K562 (cell line): ENCODE measurements at regions not wholly inside any gene's neighbourhood (a gene's known extent, or its start where the extent isn't known, plus 50 kb on each side); places are given as distances from the start of the nearest gene placed in this dataset.

Experiments
- ATAC-seq: fragments of 200-7000 bp; cut with Tn5 transposase; 3 replicates; pipeline ENCODE4 v1.9.1; 2020; ENCODE audit warnings: moderate library complexity
- BruUV-seq: library from RNA; stranded (reverse); fragments of 400-500 nt; replicated peaks from 2 replicates; lab custom pipeline; 2021; lab: Mats Ljungman, UMichigan
- CTCF ChIA-PET: fragments of 300-600 bp; formaldehyde crosslinking; extraction: SDS; loops from one replicate; lab custom pipeline; 2021; ENCODE audit warnings: low intra/inter-chr PET ratio; lab: Yijun Ruan, JAX
- POLR2A ChIA-PET: fragments of 300-600, 350-650 bp; sonication (Branson Sonifier 250); formaldehyde crosslinking; extraction: SDS; loops from one replicate; lab custom pipeline; 2021; ENCODE audit warnings: antibody characterized with exemption, inconsistent platforms; lab: Yijun Ruan, JAX
- DNase-seq, 4 experiments: peaks; one replicate each; pipeline versions ENCODE4 v3.0.0 to v3.0.0-alpha.2; 2011 to 2018; ENCODE audit warnings: low spot score in 3 of 4, mixed read lengths in 3 of 4; ENCODE audit errors: extremely low read depth in 1 of 4
- FAIRE-seq: peaks from 2 replicates; lab custom pipeline; 2011; peaks lifted over from hg19 to GRCh38; lab: Jason Lieb, UNC
- H2AFZ ChIP-seq: 2 replicates; pipeline ENCODE4 v1.6.0; 2011; ENCODE audit warnings: low read depth, low read length, control low read depth, inconsistent platforms
- H3K27ac ChIP-seq: fragments of 200-600 bp; 3 replicates; pipeline ENCODE4 v1.8.0; 2011; ENCODE audit warnings: low read depth, mild to moderate bottlenecking, control low read depth, inconsistent platforms, low read length, moderate library complexity, mixed read lengths; ENCODE audit errors: extremely low read depth
- H3K27me3 ChIP-seq, 2 experiments: fragments of 300-600 bp in 1 of 2; 2 replicates in 1 of 2; 3 replicates in 1 of 2; pipeline versions ENCODE4 v1.6.0 to v1.8.0; 2011; ENCODE audit warnings: inconsistent platforms in 2 of 2, low read length in 2 of 2, mild to moderate bottlenecking in 1 of 2, mixed read lengths in 1 of 2, moderate library complexity in 1 of 2; ENCODE audit not compliant: control insufficient read depth in 2 of 2, insufficient read depth in 2 of 2
- H3K36me3 ChIP-seq: fragments of 300-600 bp; 3 replicates; pipeline ENCODE4 v1.8.0; 2011; ENCODE audit warnings: mild to moderate bottlenecking, low read length, inconsistent platforms; ENCODE audit not compliant: control insufficient read depth, insufficient read depth
- H3K4me1 ChIP-seq, 2 experiments: fragments of 200-600 bp in 1 of 2; replicated peaks in 1 of 2; 2 replicates in 1 of 2; 3 replicates in 1 of 2; pipeline versions ENCODE4 v1.5.1 to v1.8.0; 2011; ENCODE audit warnings: inconsistent platforms in 2 of 2, low read length in 2 of 2, mild to moderate bottlenecking in 1 of 2, mixed read lengths in 1 of 2, moderate library complexity in 1 of 2; ENCODE audit not compliant: control insufficient read depth in 2 of 2, insufficient read depth in 2 of 2
- H3K4me2 ChIP-seq: 2 replicates; pipeline ENCODE4 v1.6.1; 2011; ENCODE audit warnings: low read length, control low read depth, inconsistent platforms, mixed read lengths; ENCODE audit not compliant: insufficient read depth
- H3K4me3 ChIP-seq: fragments of 200-600 bp; sonication (generic), shearing (Covaris generic); 2 replicates; pipeline ENCODE4 v1.5.1; 2016; ENCODE audit warnings: control low read depth, inconsistent platforms
- H3K79me2 ChIP-seq: fragments of 200-600 bp; 3 replicates; pipeline ENCODE4 v1.8.0; 2011; ENCODE audit warnings: low read length, inconsistent platforms; ENCODE audit not compliant: control insufficient read depth, insufficient read depth
- H3K9ac ChIP-seq, 2 experiments: 2 replicates each; pipeline versions ENCODE4 v1.6.0 to v1.6.1; 2011; ENCODE audit warnings: low read depth in 2 of 2, low read length in 2 of 2, control low read depth in 1 of 2, inconsistent platforms in 1 of 2, mild to moderate bottlenecking in 1 of 2, mixed read lengths in 1 of 2; ENCODE audit not compliant: insufficient read depth in 1 of 2
- H3K9me1 ChIP-seq: one replicate; pipeline ENCODE4 v1.6.0; 2011; ENCODE audit warnings: inconsistent platforms, mild to moderate bottlenecking, low read length, moderate library complexity; ENCODE audit not compliant: control insufficient read depth, insufficient read depth
- H3K9me3 ChIP-seq: replicated peaks from 2 replicates; pipeline ENCODE4 v1.5.1; 2011; ENCODE audit warnings: low read depth, low read length, inconsistent platforms; ENCODE audit not compliant: control insufficient read depth, insufficient read depth
- H4K20me1 ChIP-seq: replicated peaks from 2 replicates; pipeline ENCODE4 v1.6.1; 2011; ENCODE audit warnings: low read length, inconsistent platforms, mixed read lengths; ENCODE audit not compliant: control insufficient read depth, insufficient read depth
- GABPB2 ChIP-seq: fragments of 250-450 bp; sonication (Bioruptor Pico); conservative IDR thresholded peaks from 2 replicates; pipeline ENCODE4 v1.5.1; 2021; ENCODE audit warnings: mild to moderate bottlenecking
- GTF2A2 ChIP-seq: IDR thresholded peaks from 2 replicates; pipeline ENCODE4 v1.6.1; 2016; ENCODE audit warnings: mild to moderate bottlenecking, missing genetic modification characterization, missing compliant biosample characterization
- HLTF ChIP-seq: fragments of 450-650 bp; IDR thresholded peaks from 2 replicates; pipeline ENCODE4 v1.6.1; 2016
- HMG20A ChIP-seq: fragments of 450-650 bp; formaldehyde crosslinking; conservative IDR thresholded peaks from 2 replicates; pipeline ENCODE4 v1.4.0; 2020; ENCODE audit warnings: mild to moderate bottlenecking, mixed read lengths
- KAT2B ChIP-seq: IDR thresholded peaks from one replicate; pipeline ENCODE4 v1.6.1; 2012; ENCODE audit warnings: low read depth, mild to moderate bottlenecking, control low read depth, inconsistent platforms, low read length, moderate library complexity
- PHF21A ChIP-seq: fragments of 450-650 bp; IDR thresholded peaks from 2 replicates; pipeline ENCODE4 v1.6.1; 2017; ENCODE audit warnings: low read depth, borderline replicate concordance
- PHF8 ChIP-seq: fragments of 200-600 bp; sonication (generic); IDR thresholded peaks from 2 replicates; pipeline ENCODE4 v1.6.1; 2012; ENCODE audit warnings: mixed run types, mild to moderate bottlenecking, inconsistent platforms, low read length, moderate library complexity, borderline replicate concordance
- SAP30 ChIP-seq: fragments of 200-600 bp; sonication (generic); IDR thresholded peaks from 2 replicates; pipeline ENCODE4 v1.6.1; 2012; ENCODE audit warnings: borderline replicate concordance, low read depth, mild to moderate bottlenecking, moderate library complexity, low read length, control low read depth, inconsistent platforms; ENCODE audit not compliant: insufficient read depth, poor library complexity, severe bottlenecking
- SRSF9 ChIP-seq: fragments of 200-400 bp; formaldehyde crosslinking; IDR thresholded peaks from 2 replicates; pipeline ENCODE4 v1.6.1; 2017; ENCODE audit warnings: low read depth, low read length, borderline replicate concordance
- STAT5B ChIP-seq: fragments of 250-450 bp; sonication (Bioruptor Pico); IDR thresholded peaks from 2 replicates; pipeline ENCODE4 v1.8.0; 2021; ENCODE audit warnings: mild to moderate bottlenecking, inconsistent platforms
- TAF15 ChIP-seq: fragments of 200-400 bp; formaldehyde crosslinking; IDR thresholded peaks from 2 replicates; pipeline ENCODE4 v1.6.1; 2017; ENCODE audit warnings: mild to moderate bottlenecking, low read depth, low read length, moderate library complexity
- WHSC1 ChIP-seq: IDR thresholded peaks from one replicate; pipeline ENCODE4 v1.6.1; 2012; ENCODE audit warnings: low read length, control low read depth, inconsistent platforms
- ZNF699 ChIP-seq: fragments of 250-450 bp; sonication (Bioruptor Pico); IDR thresholded peaks from 2 replicates; pipeline ENCODE4 v1.8.0; 2021; ENCODE audit warnings: mild to moderate bottlenecking, moderate library complexity; ENCODE audit not compliant: insufficient replicate concordance
- WGBS: fragments of 100-300 bp; shearing (Covaris generic); methylation state at CpG from one replicate; pipeline ENCODE4 v1.1.6; 2016; ENCODE audit warnings: low coverage, mixed read lengths; ENCODE audit not compliant: insufficient coverage; ENCODE audit errors: missing lambda C conversion rate; 5-methylcytosine and 5-hydroxymethylcytosine counted together
- in situ Hi-C: fragments of 300-500 bp; cut with MboI; formaldehyde crosslinking; loops from 4 replicates; pipeline ENCODE4 v1.15.0; 2018; ENCODE audit warnings: inconsistent platforms, mixed read lengths
- intact Hi-C: fragments of 100-400 bp; cut with micrococcal nuclease; formaldehyde crosslinking; loops from 2 replicates; pipeline ENCODE4 v1.14.2; 2022
- TF ChIP-seq, protein P1 (sequence below): sonication (generic); formaldehyde crosslinking; IDR thresholded peaks from 2 replicates; pipeline ENCODE4 v1.8.1; 2023; ENCODE audit warnings: missing genetic modification reagents, mild to moderate bottlenecking, borderline replicate concordance
- TF ChIP-seq, protein P2 (sequence below): fragments of 250-450 bp; sonication (Bioruptor Pico); IDR thresholded peaks from 2 replicates; pipeline ENCODE4 v1.6.1; 2021; ENCODE audit warnings: mild to moderate bottlenecking

DNA sequence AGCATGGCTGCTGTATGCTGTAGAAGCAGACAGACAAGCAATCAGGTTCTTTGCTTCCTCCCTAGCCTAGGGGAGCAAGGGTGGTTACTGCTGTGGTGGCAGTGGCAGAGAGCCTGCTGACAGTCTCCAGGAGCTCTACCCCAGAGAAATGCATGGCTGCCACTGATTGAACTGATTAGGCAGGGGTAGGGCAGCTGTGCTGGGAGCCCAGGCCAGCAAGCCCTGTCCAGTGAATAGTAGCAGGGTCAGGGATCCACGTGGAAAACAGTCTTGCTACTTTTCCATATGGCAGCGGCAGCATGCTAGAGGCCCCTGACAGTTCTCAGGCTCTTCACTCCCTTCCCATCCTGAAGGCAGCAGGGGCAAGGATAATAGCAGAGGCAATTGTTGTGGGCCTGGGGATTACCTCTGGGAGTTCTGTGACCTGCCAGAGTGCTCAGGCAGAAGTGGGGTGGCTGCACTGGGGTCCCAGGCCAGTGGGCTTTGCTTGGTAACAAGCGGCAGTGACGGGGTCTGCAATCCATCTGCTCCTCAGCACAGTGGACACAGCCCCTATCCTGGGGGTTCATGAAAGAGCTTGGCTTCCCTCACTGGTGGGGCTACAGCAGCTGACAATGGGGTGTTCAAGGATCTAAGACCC lies 558.8 kb upstream of the GHITM start:
- in situ Hi-C loops: no loop called here
- TF ChIP-seq GTF2A2 (tag): no peak
- TF ChIP-seq, protein P1, sequence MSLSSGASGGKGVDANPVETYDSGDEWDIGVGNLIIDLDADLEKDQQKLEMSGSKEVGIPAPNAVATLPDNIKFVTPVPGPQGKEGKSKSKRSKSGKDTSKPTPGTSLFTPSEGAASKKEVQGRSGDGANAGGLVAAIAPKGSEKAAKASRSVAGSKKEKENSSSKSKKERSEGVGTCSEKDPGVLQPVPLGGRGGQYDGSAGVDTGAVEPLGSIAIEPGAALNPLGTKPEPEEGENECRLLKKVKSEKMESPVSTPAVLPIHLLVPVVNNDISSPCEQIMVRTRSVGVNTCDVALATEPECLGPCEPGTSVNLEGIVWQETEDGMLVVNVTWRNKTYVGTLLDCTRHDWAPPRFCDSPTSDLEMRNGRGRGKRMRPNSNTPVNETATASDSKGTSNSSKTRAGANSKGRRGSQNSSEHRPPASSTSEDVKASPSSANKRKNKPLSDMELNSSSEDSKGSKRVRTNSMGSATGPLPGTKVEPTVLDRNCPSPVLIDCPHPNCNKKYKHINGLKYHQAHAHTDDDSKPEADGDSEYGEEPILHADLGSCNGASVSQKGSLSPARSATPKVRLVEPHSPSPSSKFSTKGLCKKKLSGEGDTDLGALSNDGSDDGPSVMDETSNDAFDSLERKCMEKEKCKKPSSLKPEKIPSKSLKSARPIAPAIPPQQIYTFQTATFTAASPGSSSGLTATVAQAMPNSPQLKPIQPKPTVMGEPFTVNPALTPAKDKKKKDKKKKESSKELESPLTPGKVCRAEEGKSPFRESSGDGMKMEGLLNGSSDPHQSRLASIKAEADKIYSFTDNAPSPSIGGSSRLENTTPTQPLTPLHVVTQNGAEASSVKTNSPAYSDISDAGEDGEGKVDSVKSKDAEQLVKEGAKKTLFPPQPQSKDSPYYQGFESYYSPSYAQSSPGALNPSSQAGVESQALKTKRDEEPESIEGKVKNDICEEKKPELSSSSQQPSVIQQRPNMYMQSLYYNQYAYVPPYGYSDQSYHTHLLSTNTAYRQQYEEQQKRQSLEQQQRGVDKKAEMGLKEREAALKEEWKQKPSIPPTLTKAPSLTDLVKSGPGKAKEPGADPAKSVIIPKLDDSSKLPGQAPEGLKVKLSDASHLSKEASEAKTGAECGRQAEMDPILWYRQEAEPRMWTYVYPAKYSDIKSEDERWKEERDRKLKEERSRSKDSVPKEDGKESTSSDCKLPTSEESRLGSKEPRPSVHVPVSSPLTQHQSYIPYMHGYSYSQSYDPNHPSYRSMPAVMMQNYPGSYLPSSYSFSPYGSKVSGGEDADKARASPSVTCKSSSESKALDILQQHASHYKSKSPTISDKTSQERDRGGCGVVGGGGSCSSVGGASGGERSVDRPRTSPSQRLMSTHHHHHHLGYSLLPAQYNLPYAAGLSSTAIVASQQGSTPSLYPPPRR (CRISPR knock-in tag): no peak
- no peak for TF ChIP-seq ZNF699
- no peak for TF ChIP-seq SRSF9
- no peak for TF ChIP-seq TAF15
- TF ChIP-seq HLTF: no peak
- TF ChIP-seq STAT5B (CRISPR knock-in tag): no peak
- no peak for TF ChIP-seq WHSC1
- TF ChIP-seq PHF21A: no peak
- TF ChIP-seq PHF8: no peak
- TF ChIP-seq, protein P2, sequence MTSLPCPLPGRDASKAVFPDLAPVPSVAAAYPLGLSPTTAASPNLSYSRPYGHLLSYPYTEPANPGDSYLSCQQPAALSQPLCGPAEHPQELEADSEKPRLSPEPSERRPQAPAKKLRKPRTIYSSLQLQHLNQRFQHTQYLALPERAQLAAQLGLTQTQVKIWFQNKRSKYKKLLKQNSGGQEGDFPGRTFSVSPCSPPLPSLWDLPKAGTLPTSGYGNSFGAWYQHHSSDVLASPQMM (CRISPR knock-in tag): no peak
- TF ChIP-seq KAT2B: no peak
- TF ChIP-seq SAP30: no peak
- TF ChIP-seq GABPB2: no peak
- no peak for TF ChIP-seq HMG20A (CRISPR knock-in tag)

More for the DNA sequence above, 558.8 kb upstream of the GHITM start:
- no peaks in the 10 kb centered on the region for H3K4me1 ChIP-seq
- H3K79me2 ChIP-seq: no peaks in the 10 kb centered on the region
- no peak for DNase-seq
- CTCF ChIA-PET: no interaction called here
- no peak overlapping the region for H3K27ac ChIP-seq
- H3K9me1 ChIP-seq: no peaks in the 10 kb centered on the region
- BruUV-seq: no TSS peak
- no peak overlapping the region for H3K4me2 ChIP-seq
- no peaks in the 10 kb centered on the region for H3K36me3 ChIP-seq
- intact Hi-C loops: no loop called here
- H3K27me3 ChIP-seq: no peaks in the 10 kb centered on the region
- H3K9me3 ChIP-seq: peaks cover 2% of the 10 kb centered on the region; the same call in 1 of the 2 replicates
- no peak overlapping the region for H3K9ac ChIP-seq
- no peaks in the 10 kb centered on the region for H4K20me1 ChIP-seq
- no peak overlapping the region for H2AFZ ChIP-seq
- FAIRE-seq: no peak
- no peak for ATAC-seq
- H3K4me3 ChIP-seq: no peak overlapping the region
- 3% methylated on average over 4 of the region's 4 CpGs for WGBS
- POLR2A ChIA-PET: no interaction called here
